OCI-LY7 (cell line): ENCODE measurements at regions not wholly inside any gene's neighbourhood (a gene's known extent, or its start where the extent isn't known, plus 50 kb on each side); places are given as distances from the start of the nearest gene placed in this dataset.

ENCODE experiments used
- BruUV-seq: library from RNA; stranded (reverse); fragments of 400-500 nt; replicated peaks from 2 replicates; lab custom pipeline; 2021; lab: Mats Ljungman, UMichigan
- CTCF ChIA-PET: fragments of 300-600 bp; sonication (Branson Sonifier 250); formaldehyde crosslinking; loops from one replicate; lab custom pipeline; 2022; ENCODE audit warnings: antibody characterized with exemption; ENCODE audit not compliant: unreplicated experiment; lab: Charles Lee
- POLR2A ChIA-PET: fragments of 300-600 bp; sonication (Branson Sonifier 250); formaldehyde crosslinking; loops from one replicate; lab custom pipeline; 2022; ENCODE audit warnings: antibody characterized with exemption; lab: Charles Lee
- DNase-seq: peaks from one replicate; pipeline ENCODE4 v3.0.0-alpha.2; 2015; ENCODE audit warnings: low spot score
- H2AFZ ChIP-seq: fragments of 200-600 bp; sonication (generic), shearing (Covaris generic); 2 replicates; pipeline ENCODE4 v1.6.1; 2014; ENCODE audit warnings: mild to moderate bottlenecking, antibody characterized with exemption, low read length, moderate library complexity
- H3K27ac ChIP-seq: fragments of 200-600 bp; sonication (generic); 2 replicates; pipeline ENCODE4 v1.5.1; 2014; ENCODE audit warnings: mixed run types, low read depth, mild to moderate bottlenecking, moderate library complexity, low read length, inconsistent platforms; ENCODE audit not compliant: poor library complexity, severe bottlenecking
- H3K36me3 ChIP-seq: fragments of 200-600 bp; sonication (generic); 2 replicates; pipeline ENCODE4 v1.6.1; 2014; ENCODE audit warnings: mild to moderate bottlenecking, antibody characterized with exemption, low read length, moderate library complexity, mixed read lengths; ENCODE audit not compliant: insufficient read depth
- H3K4me1 ChIP-seq: fragments of 200-600 bp; sonication (generic); 2 replicates; pipeline ENCODE4 v1.5.1; 2014; ENCODE audit warnings: mild to moderate bottlenecking, low read length; ENCODE audit not compliant: insufficient read depth, poor library complexity, severe bottlenecking
- H3K4me2 ChIP-seq: fragments of 200-600 bp; sonication (generic); 2 replicates; pipeline ENCODE4 v1.6.1; 2014; ENCODE audit warnings: mild to moderate bottlenecking, low read length
- H3K4me3 ChIP-seq: fragments of 200-600 bp; sonication (generic); 2 replicates; pipeline ENCODE4 v1.5.1; 2014; ENCODE audit warnings: mild to moderate bottlenecking, low read depth, low read length; ENCODE audit not compliant: poor library complexity, severe bottlenecking
- H3K79me2 ChIP-seq: fragments of 200-600 bp; sonication (generic); 2 replicates; pipeline ENCODE4 v1.6.1; 2016; ENCODE audit warnings: low read depth, mild to moderate bottlenecking, low read length, moderate library complexity, mixed read lengths; ENCODE audit not compliant: insufficient read depth
- H3K9me2 ChIP-seq: fragments of 200-600 bp; sonication (generic); 2 replicates; pipeline ENCODE4 v1.6.1; 2016; ENCODE audit warnings: mild to moderate bottlenecking, low read length, mixed read lengths; ENCODE audit not compliant: insufficient read depth
- H3K9me3 ChIP-seq: fragments of 200-600 bp; sonication (generic); 2 replicates; pipeline ENCODE4 v1.6.1; 2014; ENCODE audit warnings: mild to moderate bottlenecking, mixed run types, low read length, mixed read lengths
- H4K20me1 ChIP-seq: fragments of 200-600 bp; sonication (generic); 2 replicates; pipeline ENCODE4 v1.6.1; 2014; ENCODE audit warnings: mild to moderate bottlenecking, antibody characterized with exemption, low read length, moderate library complexity, mixed read lengths; ENCODE audit not compliant: insufficient read depth
- CTCF ChIP-seq: fragments of 200-600 bp; sonication (generic); conservative IDR thresholded peaks from 2 replicates; pipeline ENCODE4 v1.5.1; 2014; ENCODE audit warnings: mild to moderate bottlenecking, antibody characterized with exemption, low read length, moderate library complexity, mixed read lengths
- EZH2phosphoT487 ChIP-seq: fragments of 200-600 bp; sonication (generic); IDR thresholded peaks from 2 replicates; pipeline ENCODE4 v1.6.1; 2018; ENCODE audit warnings: low read depth, borderline replicate concordance, mild to moderate bottlenecking, mixed run types, antibody characterized with exemption, low read length, moderate library complexity, mixed read lengths
- intact Hi-C: fragments of 100-400 bp; cut with micrococcal nuclease; formaldehyde crosslinking; loops from one replicate; pipeline ENCODE4 v1.10.0; 2022; ENCODE audit not compliant: unreplicated experiment

- no peak overlapping the region for H3K4me3 ChIP-seq
- no peak for DNase-seq
- H3K9me3 ChIP-seq, result no peaks in the 10 kb centered on the region
- no peak overlapping the region for H2AFZ ChIP-seq
- CTCF ChIA-PET, result no interaction called here
- H3K27ac ChIP-seq, result no peak overlapping the region
- no peaks in the 10 kb centered on the region for H3K4me1 ChIP-seq
- POLR2A ChIA-PET, result interaction anchor here (0.5 kb wide), 1 partner anchor 86 kb away, joined by 3 read pairs; no protein-coding TSS in a partner anchor
- H3K79me2 ChIP-seq, result no peaks in the 10 kb centered on the region
- no peaks in the 10 kb centered on the region for H3K36me3 ChIP-seq
- no peaks in the 10 kb centered on the region for H4K20me1 ChIP-seq
- intact Hi-C loops, result no loop called here
- no peak for TF ChIP-seq EZH2phosphoT487
- no peak for TF ChIP-seq CTCF
- H3K9me2 ChIP-seq, result no peaks in the 10 kb centered on the region
- BruUV-seq, result no TSS peak
- no peak overlapping the region for H3K4me2 ChIP-seq
Measured at GRCh38 chr1:78359666-78360065, 131.1 kb upstream of the PTGFR start.

- Histone ChIP-seq H2AFZ (no peak overlapping the region), H3K4me1 (no peaks in the 10 kb centered on the region), H3K4me2 (no peak overlapping the region), H3K36me3 (no peaks in the 10 kb centered on the region), H3K9me3 (no peaks in the 10 kb centered on the region), H3K9me2 (no peaks in the 10 kb centered on the region), H3K79me2 (no peaks in the 10 kb centered on the region), H3K4me3 (no peak overlapping the region), H4K20me1 (no peaks in the 10 kb centered on the region), H3K27ac (no peak overlapping the region)
- intact Hi-C loops, result no loop called here
- CTCF ChIA-PET, result no interaction called here
- TF ChIP-seq CTCF, result no peak
- no peak for TF ChIP-seq EZH2phosphoT487
- POLR2A ChIA-PET, result no interaction called here
- no peak for DNase-seq
- no TSS peak for BruUV-seq
Measured at GRCh38 chr1:78360584-78360983, 130.2 kb upstream of the PTGFR start.

- no peaks in the 10 kb centered on the region for H3K9me3 ChIP-seq
- H3K4me3 ChIP-seq, result no peak overlapping the region
- H3K27ac ChIP-seq, result no peak overlapping the region
- H3K9me2 ChIP-seq, result no peaks in the 10 kb centered on the region
- intact Hi-C loops, result no loop called here
- H3K36me3 ChIP-seq, result no peaks in the 10 kb centered on the region
- no peaks in the 10 kb centered on the region for H3K4me1 ChIP-seq
- no peak for DNase-seq
- POLR2A ChIA-PET, result interaction anchor here (0.6 kb wide), 1 partner anchor 96 kb away, joined by 3 read pairs; no protein-coding TSS in a partner anchor
- CTCF ChIA-PET, result no interaction called here
- H3K79me2 ChIP-seq, result no peaks in the 10 kb centered on the region
- BruUV-seq, result no TSS peak
- TF ChIP-seq CTCF, result no peak
- TF ChIP-seq EZH2phosphoT487, result no peak
- H2AFZ ChIP-seq, result no peak overlapping the region
- no peak overlapping the region for H3K4me2 ChIP-seq
- no peaks in the 10 kb centered on the region for H4K20me1 ChIP-seq
Measured at GRCh38 chr1:78367700-78368099, 123.1 kb upstream of the PTGFR start.
